Kidney glomerular epithelial cell (primary cell): ENCODE measurements at regions not wholly inside any gene's neighbourhood (a gene's known extent, or its start where the extent isn't known, plus 50 kb on each side); places are given as distances from the start of the nearest gene placed in this dataset.
"Not testable (repeated sequence)": the region's sequence is repeated elsewhere in the genome, so short reads cannot be mapped to it uniquely, and the experiment has no call there.

Source experiments
- DNase-seq: peaks from one replicate; lab custom pipeline; 2025; lab: John Stamatoyannopoulos, UW

DNA sequence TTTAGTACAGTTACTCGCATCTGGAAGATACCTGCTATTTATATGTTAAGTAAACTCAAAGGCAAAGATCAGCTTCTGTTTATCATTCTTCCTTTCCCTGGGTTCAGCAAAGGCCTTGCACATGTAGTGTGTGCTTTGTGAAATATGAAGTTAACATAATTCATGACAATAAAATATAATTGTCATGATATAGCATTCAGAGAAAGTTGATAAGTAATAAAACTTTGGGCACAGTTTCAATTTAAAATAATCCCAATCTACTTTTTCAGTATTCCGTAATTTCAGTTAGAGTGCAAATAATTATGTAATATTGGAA is 51.9 kb upstream of the ZNF217 start:
- DNase-seq: no peak

GRCh38 chr20:53644108-53644507 is 50.5 kb upstream of the ZNF217 start:
- DNase-seq: not testable (repeated sequence)
